Aorta (tissue), 5 donors: ENCODE measurements at regions not wholly inside any gene's neighbourhood (a gene's known extent, or its start where the extent isn't known, plus 50 kb on each side); places are given as distances from the start of the nearest gene placed in this dataset.
"Not testable (repeated sequence)": the region's sequence is repeated elsewhere in the genome, so short reads cannot be mapped to it uniquely, and the experiment has no call there.

ENCODE experiments used
- ATAC-seq: fragments of 200-7000 bp; cut with Tn5 transposase; one replicate; pipeline ENCODE4 v1.9.1; 2022; ENCODE audit warnings: moderate library complexity; ENCODE audit not compliant: low FRiP score
- DNase-seq, 2 donors: peaks; one replicate each; pipeline ENCODE4 v3.0.0-alpha.2; 2020
- H3K27ac ChIP-seq, 2 donors: one replicate each; pipeline ENCODE4 v1.5.1; 2013; ENCODE audit warnings: low read length in 2 of 2, mild to moderate bottlenecking in 2 of 2, moderate library complexity in 2 of 2, control low read depth in 1 of 2, inconsistent platforms in 1 of 2, low read depth in 1 of 2
- H3K27me3 ChIP-seq, 2 donors: one replicate each; pipeline ENCODE4 v1.6.1; 2013; ENCODE audit warnings: control low read depth in 1 of 2, low read length in 1 of 2, mild to moderate bottlenecking in 1 of 2, moderate library complexity in 1 of 2; ENCODE audit not compliant: insufficient read depth in 2 of 2, control insufficient read depth in 1 of 2
- H3K36me3 ChIP-seq, 2 donors: one replicate each; pipeline ENCODE4 v1.6.1; 2013; ENCODE audit warnings: control low read depth in 1 of 2, low read length in 1 of 2, mild to moderate bottlenecking in 1 of 2; ENCODE audit not compliant: insufficient read depth in 2 of 2, control insufficient read depth in 1 of 2
- H3K4me1 ChIP-seq, 2 donors: one replicate each; pipeline ENCODE4 v1.6.1; 2013; ENCODE audit warnings: low read length in 2 of 2, control low read depth in 1 of 2, mild to moderate bottlenecking in 1 of 2, moderate library complexity in 1 of 2; ENCODE audit not compliant: insufficient read depth in 2 of 2, control insufficient read depth in 1 of 2
- H3K4me3 ChIP-seq, 2 donors: one replicate each; pipeline ENCODE4 v1.5.1; 2013; ENCODE audit warnings: low read length in 2 of 2, control low read depth in 1 of 2, mild to moderate bottlenecking in 1 of 2
- H3K9me3 ChIP-seq: one replicate; pipeline ENCODE4 v1.6.1; 2013; ENCODE audit warnings: mild to moderate bottlenecking, low read length; ENCODE audit not compliant: control insufficient read depth
- WGBS, 2 donors: extraction: QIAGEN DNeasy Blood & Tissue Kit; methylation state at CpG; one replicate each; pipeline ENCODE4 v1.1.7; 2013; 5-methylcytosine and 5-hydroxymethylcytosine counted together
- intact Hi-C, 2 donors: fragments of 100-400 bp; cut with DNase I; formaldehyde crosslinking; loops; one replicate each; pipeline versions ENCODE4 v1.14.2 to v1.15.0; 2022
- donor health status: healthy with polysubstance abuse.
- donor health status: Bipolar disorder and iron deficiency.
- donor health status: DM: no; HTN: no; CAD: no.
- donor health status: DM: no; HTN: no; CAD: no.
- donor health status: DM: yes; HTN: yes; CAD: no.

- 41 to 48% methylated on average over 6 of the region's 6 CpGs for WGBS, 2 donors
- no peaks in the 10 kb centered on the region for H3K27me3 ChIP-seq
- no peak overlapping the region for H3K4me3 ChIP-seq
- no peak for DNase-seq
- no peaks in the 10 kb centered on the region for H3K36me3 ChIP-seq
- no peak overlapping the region for H3K27ac ChIP-seq
- intact Hi-C loops = no loop called here
- no peaks in the 10 kb centered on the region for H3K4me1 ChIP-seq
- peak; percentile 36 for ATAC-seq
- H3K9me3 ChIP-seq = no peaks in the 10 kb centered on the region
These were observed 998.9 kb downstream of the TLE1 start for GRCh38 chr9:80690349-80690939.

GRCh38 chr9:80679916-80680315 is 1009.4 kb downstream of the TLE1 start:
- Histone ChIP-seq H3K9me3 (no peaks in the 10 kb centered on the region), H3K36me3 (no peaks in the 10 kb centered on the region), H3K4me3 (no peak overlapping the region), H3K27ac (no peak overlapping the region), H3K4me1 (no peaks in the 10 kb centered on the region), H3K27me3 (no peaks in the 10 kb centered on the region)
- intact Hi-C loops = no loop called here
- DNase-seq = no peak
- no peak for ATAC-seq

DNA sequence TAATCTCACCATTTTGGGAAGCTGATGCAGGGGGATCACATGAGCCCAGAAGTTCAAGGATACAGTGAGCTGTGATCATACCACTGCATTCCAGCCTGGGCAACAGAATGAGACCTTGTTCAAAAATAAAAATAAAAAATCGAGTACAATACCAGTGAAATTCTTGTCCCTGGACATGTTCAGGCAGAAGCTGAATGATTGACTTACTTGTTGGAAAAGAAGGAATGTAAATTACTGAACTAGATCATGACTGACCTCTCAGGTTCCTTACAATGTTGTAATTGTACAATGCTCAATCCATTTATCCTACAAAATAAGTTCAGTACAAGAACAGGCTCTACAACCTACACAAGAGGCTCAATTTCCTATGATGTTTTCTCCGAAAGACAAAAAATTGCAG is 1010.4 kb downstream of the TLE1 start:
- no peaks in the 10 kb centered on the region for H3K36me3 ChIP-seq
- intact Hi-C loops = no loop called here
- no peak overlapping the region for H3K4me3 ChIP-seq
- WGBS, 2 donors = 82 to 87% methylated on average over 2 of the region's 2 CpGs
- no peaks in the 10 kb centered on the region for H3K27me3 ChIP-seq
- H3K9me3 ChIP-seq = no peaks in the 10 kb centered on the region
- ATAC-seq (no peak), DNase-seq (no peak)
- no peaks in the 10 kb centered on the region for H3K4me1 ChIP-seq
- no peak overlapping the region for H3K27ac ChIP-seq

DNA sequence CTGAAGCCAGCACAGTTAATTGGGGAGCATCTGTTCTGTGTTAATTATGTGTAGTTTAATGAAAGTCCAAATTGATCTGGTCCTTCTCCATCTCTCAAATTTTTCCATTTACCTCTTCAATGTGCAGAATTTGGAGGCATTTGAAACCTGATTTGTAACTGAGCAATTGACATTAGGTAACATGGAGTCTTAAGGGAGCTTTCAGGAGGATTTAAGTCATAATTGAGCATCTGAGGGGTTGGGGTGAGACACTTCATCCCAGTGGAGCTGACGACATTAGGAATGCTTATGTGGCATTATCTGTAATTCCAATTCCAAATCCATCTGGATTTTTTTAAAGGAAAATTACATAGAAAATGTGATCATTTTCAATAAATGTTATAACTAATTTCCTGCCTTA is 1015.9 kb downstream of the TLE1 start:
- Histone ChIP-seq H3K27me3 (no peaks in the 10 kb centered on the region), H3K4me3 (no peak overlapping the region), H3K36me3 (no peaks in the 10 kb centered on the region), H3K9me3 (peaks cover 4% of the 10 kb centered on the region), H3K27ac (no peak overlapping the region), H3K4me1 (no peaks in the 10 kb centered on the region)
- 86 to 88% methylated on average over 1 of the region's 1 CpG for WGBS, 2 donors
- intact Hi-C loops = no loop called here
- DNase-seq (no peak), ATAC-seq (no peak)

GRCh38 chr9:80665479-80665878 is 1023.9 kb downstream of the TLE1 start:
- no peak for ATAC-seq

DNA sequence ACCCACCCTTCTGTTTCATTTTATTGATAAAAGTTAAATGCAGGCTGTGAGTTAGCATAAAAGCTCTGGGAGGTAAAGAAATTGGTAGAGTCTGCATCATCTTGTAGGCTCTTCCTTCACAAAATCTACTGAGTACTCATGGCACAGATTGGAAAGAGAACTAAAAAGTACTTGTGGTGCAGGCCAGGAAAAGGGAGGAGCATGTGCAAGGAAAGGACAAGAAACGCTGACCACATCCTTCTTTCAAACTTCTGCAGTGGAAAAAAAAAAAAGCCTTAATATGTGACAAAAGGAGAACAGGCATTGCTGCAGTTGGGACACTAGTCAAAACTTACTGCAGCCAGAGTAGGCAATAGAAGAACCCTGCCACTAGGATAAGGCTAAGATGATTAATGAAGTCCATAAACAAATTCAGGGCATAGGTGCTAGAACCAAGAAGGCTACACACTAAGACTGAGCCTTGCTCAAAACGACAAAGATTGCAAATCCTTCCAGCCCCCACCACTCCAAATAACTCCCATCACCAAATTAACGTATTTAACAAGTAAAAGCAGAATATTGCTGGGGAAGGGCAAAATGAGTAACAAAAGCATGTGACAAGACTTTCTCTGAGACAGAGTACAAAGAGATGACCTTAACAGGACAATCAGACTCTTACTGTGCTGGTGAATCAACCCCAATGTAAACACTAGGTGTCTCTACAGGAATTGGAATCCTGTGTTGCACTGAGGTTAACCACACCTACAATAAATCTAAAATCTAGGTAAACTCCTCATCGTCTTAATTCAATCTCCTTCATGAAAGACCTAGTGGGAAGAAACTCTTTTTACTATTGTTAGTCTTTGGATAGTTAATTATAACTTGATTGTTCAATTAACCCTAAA is 1024.8 kb downstream of the TLE1 start:
- Histone ChIP-seq H3K4me1 (no peaks in the 10 kb centered on the region), H3K27me3 (no peaks in the 10 kb centered on the region), H3K36me3 (no peaks in the 10 kb centered on the region), H3K27ac (no peak overlapping the region), H3K4me3 (no peak overlapping the region), H3K9me3 (no peaks in the 10 kb centered on the region)
- DNase-seq = no peak
- ATAC-seq = no peak
- intact Hi-C loops = no loop called here
- WGBS, 2 donors = 65 to 73% methylated on average over 4 of the region's 4 CpGs

More at GRCh38 chr9:80665479-80665878, 1023.9 kb downstream of the TLE1 start:
- intact Hi-C loops = no loop called here
- Histone ChIP-seq H3K27me3 (no peaks in the 10 kb centered on the region), H3K4me1 (no peaks in the 10 kb centered on the region), H3K36me3 (no peaks in the 10 kb centered on the region), H3K4me3 (no peak overlapping the region), H3K9me3 (peaks cover 4% of the 10 kb centered on the region), H3K27ac (no peak overlapping the region)
- DNase-seq = no peak

DNA sequence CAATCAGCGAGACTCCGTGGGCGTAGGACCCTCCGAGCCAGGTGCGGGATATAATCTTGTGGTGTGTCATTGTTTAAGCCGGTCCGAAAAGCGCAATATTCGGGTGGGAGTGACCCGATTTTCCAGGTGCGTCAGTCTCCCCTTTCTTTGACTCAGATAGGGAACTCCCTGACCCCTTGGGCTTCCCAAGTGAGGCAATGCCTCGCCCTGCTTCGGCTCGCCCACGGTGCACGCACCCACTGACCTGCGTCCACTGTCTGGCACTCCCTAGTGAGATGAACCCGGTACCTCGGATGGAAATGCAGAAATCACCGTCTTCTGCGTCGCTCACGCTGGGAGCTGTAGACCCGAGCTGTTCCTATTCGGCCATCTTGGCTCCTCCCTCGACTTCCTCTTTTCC is 1029.6 kb downstream of the TLE1 start:
- intact Hi-C loops, H3K36me3 ChIP-seq, H3K27ac ChIP-seq, H3K4me1 ChIP-seq, H3K27me3 ChIP-seq, ATAC-seq, H3K4me3 ChIP-seq, DNase-seq, H3K9me3 ChIP-seq: not testable (repeated sequence)
- WGBS, 2 donors = 97% methylated on average over 25 to 26 of the region's 26 CpGs

GRCh38 chr9:80651044-80651443 is 1038.3 kb downstream of the TLE1 start:
- peaks cover 0 to 11% of the 10 kb centered on the region in 2 donors for H3K4me1 ChIP-seq
- DNase-seq = no peak
- H3K27me3 ChIP-seq = no peaks in the 10 kb centered on the region
- H3K4me3 ChIP-seq = no peak overlapping the region
- intact Hi-C loops = no loop called here
- H3K36me3 ChIP-seq = no peaks in the 10 kb centered on the region
- no peaks in the 10 kb centered on the region for H3K9me3 ChIP-seq
- peak overlapping the region in 1 of 2 donors; percentile 67 for H3K27ac ChIP-seq
- 3 to 5% methylated on average over 5 of the region's 5 CpGs for WGBS, 2 donors
- peak; percentile 59 for ATAC-seq

GRCh38 chr9:80649496-80649895 is 1039.9 kb downstream of the TLE1 start:
- Histone ChIP-seq H3K27ac (no peak overlapping the region), H3K4me3 (no peak overlapping the region), H3K9me3 (no peaks in the 10 kb centered on the region), H3K4me1 (peaks cover 0 to 11% of the 10 kb centered on the region in 2 donors), H3K36me3 (no peaks in the 10 kb centered on the region), H3K27me3 (no peaks in the 10 kb centered on the region)
- ATAC-seq (no peak), DNase-seq (no peak)
- intact Hi-C loops = loop anchor here in 1 of 2 donors (10.0 kb wide), 1 partner anchor 65 kb away; no protein-coding TSS in a partner anchor
- 23 to 25% methylated on average over 2 of the region's 2 CpGs for WGBS, 2 donors
